IMR-90 (cell line): ENCODE measurements at regions not wholly inside any gene's neighbourhood (a gene's known extent, or its start where the extent isn't known, plus 50 kb on each side); places are given as distances from the start of the nearest gene placed in this dataset.

ENCODE experiments used
- CTCF ChIP-seq: conservative IDR thresholded peaks from 2 replicates; pipeline ENCODE4 v1.5.1; 2012; ENCODE audit warnings: mild to moderate bottlenecking, low read depth, low read length, improper control_type of control experiment
- POLR2A ChIP-seq: IDR thresholded peaks from 2 replicates; pipeline ENCODE4 v1.6.1; 2012; ENCODE audit warnings: mild to moderate bottlenecking, low read depth, low read length
- TF ChIP-seq, protein P1 (sequence below): fragments of 150-350 bp; IDR thresholded peaks from 2 replicates; pipeline ENCODE4 v1.6.1; 2017; ENCODE audit warnings: mild to moderate bottlenecking, antibody characterized with exemption, low read length, low read depth

GRCh38 chr14:48970943-48971342 lies 615.2 kb downstream of the RPS29 start:
- TF ChIP-seq POLR2A (no peak), CTCF (no peak)
- TF ChIP-seq, protein P1, sequence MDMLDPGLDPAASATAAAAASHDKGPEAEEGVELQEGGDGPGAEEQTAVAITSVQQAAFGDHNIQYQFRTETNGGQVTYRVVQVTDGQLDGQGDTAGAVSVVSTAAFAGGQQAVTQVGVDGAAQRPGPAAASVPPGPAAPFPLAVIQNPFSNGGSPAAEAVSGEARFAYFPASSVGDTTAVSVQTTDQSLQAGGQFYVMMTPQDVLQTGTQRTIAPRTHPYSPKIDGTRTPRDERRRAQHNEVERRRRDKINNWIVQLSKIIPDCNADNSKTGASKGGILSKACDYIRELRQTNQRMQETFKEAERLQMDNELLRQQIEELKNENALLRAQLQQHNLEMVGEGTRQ, result no peak
